ENCODE measurements at regions not wholly inside any gene's neighbourhood (a gene's known extent, or its start where the extent isn't known, plus 50 kb on each side); places are given as distances from the start of the nearest gene placed in this dataset.

GRCh38 chr5:120103495-120103894, 360.6 kb upstream of the PRR16 start:
- H4K91ac ChIP-seq (ENCODE audit: low read depth, low read length): no peak overlapping the region
- H3K4me1 ChIP-seq (ENCODE audit: control insufficient read depth in 1 of 2, insufficient read depth in 2 of 2, low read length in 2 of 2): no peaks in the 10 kb centered on the region
- H3K79me2 ChIP-seq (ENCODE audit: control insufficient read depth, insufficient read depth, low read length, poor library complexity): no peaks in the 10 kb centered on the region
- H4K12ac ChIP-seq (ENCODE audit: low read depth, low read length): no peak overlapping the region
- no peaks in the 10 kb centered on the region for H3K9me3 ChIP-seq (ENCODE audit: insufficient read depth, low read depth, low read length)
- H2BK5ac ChIP-seq (ENCODE audit: low read depth, low read length, poor library complexity): no peak overlapping the region
- no peak overlapping the region for H4K8ac ChIP-seq (ENCODE audit: low read depth, low read length)
- DNase-seq: no peak
- H3K36me3 ChIP-seq (ENCODE audit: control insufficient read depth in 1 of 2, insufficient read depth in 2 of 2, low read length in 2 of 2): no peaks in the 10 kb centered on the region
- no peak overlapping the region for H3K9ac ChIP-seq (ENCODE audit: low read length)
- no peak overlapping the region for H2AFZ ChIP-seq (ENCODE audit: insufficient read depth, low read length, poor library complexity)
- no peak overlapping the region for H3K14ac ChIP-seq (ENCODE audit: low read length)
- no CpG with 5 or more reads among the region's 2 CpGs for WGBS (ENCODE audit: extremely low coverage, insufficient coverage, insufficient read length)
- no peaks in the 10 kb centered on the region for H3K79me1 ChIP-seq (ENCODE audit: low read length)
- H2AK5ac ChIP-seq (ENCODE audit: low read length): no peak overlapping the region
- H3K27me3 ChIP-seq (ENCODE audit: insufficient read depth, low read length): no peaks in the 10 kb centered on the region
- H3K4me3 ChIP-seq (ENCODE audit: low read depth, low read length): no peak overlapping the region
- no peak overlapping the region for H3K23ac ChIP-seq (ENCODE audit: low read length)
- no peak overlapping the region for H3K27ac ChIP-seq (ENCODE audit: low read depth, low read length)
- no peak overlapping the region for H3K4ac ChIP-seq (ENCODE audit: low read depth, low read length)
- no peak overlapping the region for H3K4me2 ChIP-seq (ENCODE audit: low read length)
- no peak overlapping the region for H2BK120ac ChIP-seq (ENCODE audit: insufficient read depth, low read length, poor library complexity)
- no peak overlapping the region for H2BK12ac ChIP-seq (ENCODE audit: low read length)
- no peak overlapping the region for H3K18ac ChIP-seq (ENCODE audit: low read length)

GRCh38 chr5:120106912-120107525, 357.1 kb upstream of the PRR16 start:
- no peaks in the 10 kb centered on the region for H3K9me3 ChIP-seq (ENCODE audit: insufficient read depth, low read depth, low read length)
- H2AFZ ChIP-seq (ENCODE audit: insufficient read depth, low read length, poor library complexity): no peak overlapping the region
- no peak overlapping the region for H3K18ac ChIP-seq (ENCODE audit: low read length)
- WGBS (ENCODE audit: extremely low coverage, insufficient coverage, insufficient read length): no CpG with 5 or more reads among the region's 1 CpG
- H3K27me3 ChIP-seq (ENCODE audit: insufficient read depth, low read length): no peaks in the 10 kb centered on the region
- no peak overlapping the region for H4K8ac ChIP-seq (ENCODE audit: low read depth, low read length)
- H3K79me1 ChIP-seq (ENCODE audit: low read length): no peaks in the 10 kb centered on the region
- no peak overlapping the region for H2BK5ac ChIP-seq (ENCODE audit: low read depth, low read length, poor library complexity)
- H2BK120ac ChIP-seq (ENCODE audit: insufficient read depth, low read length, poor library complexity): no peak overlapping the region
- H3K14ac ChIP-seq (ENCODE audit: low read length): no peak overlapping the region
- no peak overlapping the region for H2BK12ac ChIP-seq (ENCODE audit: low read length)
- H3K36me3 ChIP-seq (ENCODE audit: control insufficient read depth in 1 of 2, insufficient read depth in 2 of 2, low read length in 2 of 2): no peaks in the 10 kb centered on the region
- H3K27ac ChIP-seq (ENCODE audit: low read depth, low read length): no peak overlapping the region
- no peak overlapping the region for H3K4me2 ChIP-seq (ENCODE audit: low read length)
- no peak overlapping the region for H3K4ac ChIP-seq (ENCODE audit: low read depth, low read length)
- H3K4me1 ChIP-seq (ENCODE audit: control insufficient read depth in 1 of 2, insufficient read depth in 2 of 2, low read length in 2 of 2): no peaks in the 10 kb centered on the region
- H2AK5ac ChIP-seq (ENCODE audit: low read length): no peak overlapping the region
- no peak overlapping the region for H3K23ac ChIP-seq (ENCODE audit: low read length)
- no peak for DNase-seq
- H4K91ac ChIP-seq (ENCODE audit: low read depth, low read length): no peak overlapping the region
- no peak overlapping the region for H4K12ac ChIP-seq (ENCODE audit: low read depth, low read length)
- no peak overlapping the region for H3K9ac ChIP-seq (ENCODE audit: low read length)
- H3K79me2 ChIP-seq (ENCODE audit: control insufficient read depth, insufficient read depth, low read length, poor library complexity): no peaks in the 10 kb centered on the region
- H3K4me3 ChIP-seq (ENCODE audit: low read depth, low read length): no peak overlapping the region

- Histone ChIP-seq H2AK5ac (ENCODE audit: low read length) (no peak overlapping the region), H3K4me3 (ENCODE audit: low read depth, low read length) (no peak overlapping the region), H3K79me2 (ENCODE audit: control insufficient read depth, insufficient read depth, low read length, poor library complexity) (no peaks in the 10 kb centered on the region), H4K91ac (ENCODE audit: low read depth, low read length) (no peak overlapping the region), H2AFZ (ENCODE audit: insufficient read depth, low read length, poor library complexity) (no peak overlapping the region), H3K9me3 (ENCODE audit: insufficient read depth, low read depth, low read length) (no peaks in the 10 kb centered on the region), H3K27me3 (ENCODE audit: insufficient read depth, low read length) (no peaks in the 10 kb centered on the region), H3K14ac (ENCODE audit: low read length) (no peak overlapping the region), H3K36me3 (ENCODE audit: control insufficient read depth in 1 of 2, insufficient read depth in 2 of 2, low read length in 2 of 2) (no peaks in the 10 kb centered on the region), H2BK12ac (ENCODE audit: low read length) (no peak overlapping the region), H3K27ac (ENCODE audit: low read depth, low read length) (no peak overlapping the region), H3K23ac (ENCODE audit: low read length) (no peak overlapping the region), H4K8ac (ENCODE audit: low read depth, low read length) (no peak overlapping the region), H3K79me1 (ENCODE audit: low read length) (no peaks in the 10 kb centered on the region), H3K4ac (ENCODE audit: low read depth, low read length) (no peak overlapping the region), H2BK120ac (ENCODE audit: insufficient read depth, low read length, poor library complexity) (no peak overlapping the region), H3K4me1 (ENCODE audit: control insufficient read depth in 1 of 2, insufficient read depth in 2 of 2, low read length in 2 of 2) (no peaks in the 10 kb centered on the region), H3K18ac (ENCODE audit: low read length) (no peak overlapping the region), H2BK5ac (ENCODE audit: low read depth, low read length, poor library complexity) (no peak overlapping the region), H3K4me2 (ENCODE audit: low read length) (no peak overlapping the region), H3K9ac (ENCODE audit: low read length) (no peak overlapping the region), H4K12ac (ENCODE audit: low read depth, low read length) (no peak overlapping the region)
- no CpG with 5 or more reads among the region's 4 CpGs for WGBS (ENCODE audit: extremely low coverage, insufficient coverage, insufficient read length)
- no peak for DNase-seq
These were observed 355.4 kb upstream of the PRR16 start for GRCh38 chr5:120108586-120109248.

GRCh38 chr5:120122703-120123102, 341.4 kb upstream of the PRR16 start:
- no peak overlapping the region for H3K14ac ChIP-seq (ENCODE audit: low read length)
- H4K12ac ChIP-seq (ENCODE audit: low read depth, low read length): no peak overlapping the region
- H3K9ac ChIP-seq (ENCODE audit: low read length): no peak overlapping the region
- H3K23ac ChIP-seq (ENCODE audit: low read length): no peak overlapping the region
- H3K9me3 ChIP-seq (ENCODE audit: insufficient read depth, low read depth, low read length): no peaks in the 10 kb centered on the region
- no peak overlapping the region for H2AK5ac ChIP-seq (ENCODE audit: low read length)
- H2BK120ac ChIP-seq (ENCODE audit: insufficient read depth, low read length, poor library complexity): no peak overlapping the region
- no peak overlapping the region for H4K8ac ChIP-seq (ENCODE audit: low read depth, low read length)
- no peaks in the 10 kb centered on the region for H3K79me1 ChIP-seq (ENCODE audit: low read length)
- H3K4me2 ChIP-seq (ENCODE audit: low read length): no peak overlapping the region
- no peak overlapping the region for H3K4ac ChIP-seq (ENCODE audit: low read depth, low read length)
- H2AFZ ChIP-seq (ENCODE audit: insufficient read depth, low read length, poor library complexity): no peak overlapping the region
- H3K36me3 ChIP-seq (ENCODE audit: control insufficient read depth in 1 of 2, insufficient read depth in 2 of 2, low read length in 2 of 2): no peaks in the 10 kb centered on the region
- no peak overlapping the region for H3K4me3 ChIP-seq (ENCODE audit: low read depth, low read length)
- H2BK12ac ChIP-seq (ENCODE audit: low read length): no peak overlapping the region
- no peak overlapping the region for H4K91ac ChIP-seq (ENCODE audit: low read depth, low read length)
- no peaks in the 10 kb centered on the region for H3K27me3 ChIP-seq (ENCODE audit: insufficient read depth, low read length)
- H2BK5ac ChIP-seq (ENCODE audit: low read depth, low read length, poor library complexity): no peak overlapping the region
- H3K79me2 ChIP-seq (ENCODE audit: control insufficient read depth, insufficient read depth, low read length, poor library complexity): no peaks in the 10 kb centered on the region
- peak; percentile 19 to 80 for DNase-seq
- no peak overlapping the region for H3K27ac ChIP-seq (ENCODE audit: low read depth, low read length)
- H3K4me1 ChIP-seq (ENCODE audit: control insufficient read depth in 1 of 2, insufficient read depth in 2 of 2, low read length in 2 of 2): no peaks in the 10 kb centered on the region
- no peak overlapping the region for H3K18ac ChIP-seq (ENCODE audit: low read length)

All from trophoblast cell (in vitro differentiated cells and primary cell).